ENCODE measurements at regions not wholly inside any gene's neighbourhood (a gene's known extent, or its start where the extent isn't known, plus 50 kb on each side); places are given as distances from the start of the nearest gene placed in this dataset.

DNA sequence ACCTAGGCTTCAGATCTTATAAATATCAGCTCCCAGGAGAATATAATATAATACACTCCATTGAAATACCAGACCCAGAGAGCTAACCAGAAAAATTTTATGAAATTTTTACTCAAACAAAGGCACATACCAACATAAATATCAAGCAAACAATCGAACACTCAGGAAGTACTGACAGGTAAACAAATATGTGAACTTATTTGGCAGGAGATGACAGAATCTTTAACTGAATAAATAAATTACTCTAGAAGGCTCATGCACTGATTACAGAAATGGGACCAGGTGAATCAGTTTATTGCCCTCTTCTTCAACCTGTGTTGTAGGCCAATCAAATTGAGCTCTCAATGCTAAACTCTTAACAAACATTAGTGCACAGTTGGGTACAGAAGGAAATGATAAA, 225.2 kb upstream of the PABPC4L start:
- H3K4me3 ChIP-seq (ENCODE audit: low read length), result no peak overlapping the region
- H3K9ac ChIP-seq (ENCODE audit: low read length), result no peak overlapping the region
- H3K79me2 ChIP-seq (ENCODE audit: low read length), result no peaks in the 10 kb centered on the region
- CTCF ChIA-PET, result no interaction called here
- DNase-seq, result peak; percentile 20
- no peaks in the 10 kb centered on the region for H3K9me3 ChIP-seq (ENCODE audit: low read length)
- H3K27ac ChIP-seq (ENCODE audit: low read length), result no peak overlapping the region
- H3F3A ChIP-seq (ENCODE audit: low read length, unreplicated experiment), result no peaks in the 10 kb centered on the region
- intact Hi-C loops (cut with micrococcal nuclease), result no loop called here
- no peak overlapping the region for H3K4me2 ChIP-seq (ENCODE audit: low read length)
- no peak for TF ChIP-seq EZH2 (IDR thresholded peaks at IDR 0.05; ENCODE audit: low read length, unreplicated experiment)
- TF ChIP-seq, protein P1, sequence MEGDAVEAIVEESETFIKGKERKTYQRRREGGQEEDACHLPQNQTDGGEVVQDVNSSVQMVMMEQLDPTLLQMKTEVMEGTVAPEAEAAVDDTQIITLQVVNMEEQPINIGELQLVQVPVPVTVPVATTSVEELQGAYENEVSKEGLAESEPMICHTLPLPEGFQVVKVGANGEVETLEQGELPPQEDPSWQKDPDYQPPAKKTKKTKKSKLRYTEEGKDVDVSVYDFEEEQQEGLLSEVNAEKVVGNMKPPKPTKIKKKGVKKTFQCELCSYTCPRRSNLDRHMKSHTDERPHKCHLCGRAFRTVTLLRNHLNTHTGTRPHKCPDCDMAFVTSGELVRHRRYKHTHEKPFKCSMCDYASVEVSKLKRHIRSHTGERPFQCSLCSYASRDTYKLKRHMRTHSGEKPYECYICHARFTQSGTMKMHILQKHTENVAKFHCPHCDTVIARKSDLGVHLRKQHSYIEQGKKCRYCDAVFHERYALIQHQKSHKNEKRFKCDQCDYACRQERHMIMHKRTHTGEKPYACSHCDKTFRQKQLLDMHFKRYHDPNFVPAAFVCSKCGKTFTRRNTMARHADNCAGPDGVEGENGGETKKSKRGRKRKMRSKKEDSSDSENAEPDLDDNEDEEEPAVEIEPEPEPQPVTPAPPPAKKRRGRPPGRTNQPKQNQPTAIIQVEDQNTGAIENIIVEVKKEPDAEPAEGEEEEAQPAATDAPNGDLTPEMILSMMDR (conservative IDR thresholded peaks at IDR 0.05; ENCODE audit: low read depth, low read length), result no peak
- TF ChIP-seq EZH2phosphoT487 (IDR thresholded peaks at IDR 0.05; ENCODE audit: borderline replicate concordance, low read length), result no peak
- H4K20me1 ChIP-seq (ENCODE audit: low read length), result no peaks in the 10 kb centered on the region
- POLR2A ChIA-PET (ENCODE audit: unreplicated experiment), result no interaction called here
- H3K36me3 ChIP-seq (ENCODE audit: low read depth, low read length), result no peaks in the 10 kb centered on the region
- H3K4me1 ChIP-seq (ENCODE audit: insufficient read depth, low read length), result no peaks in the 10 kb centered on the region
- no peaks in the 10 kb centered on the region for H3K9me2 ChIP-seq (replicated peaks; ENCODE audit: low read length)
- H2AFZ ChIP-seq (ENCODE audit: low read length), result no peak overlapping the region
- no peaks in the 10 kb centered on the region for H3K27me3 ChIP-seq (ENCODE audit: low read length)
- ATAC-seq, result peak; percentile 81
- no TSS peak for BruUV-seq (replicated peaks)

DNA sequence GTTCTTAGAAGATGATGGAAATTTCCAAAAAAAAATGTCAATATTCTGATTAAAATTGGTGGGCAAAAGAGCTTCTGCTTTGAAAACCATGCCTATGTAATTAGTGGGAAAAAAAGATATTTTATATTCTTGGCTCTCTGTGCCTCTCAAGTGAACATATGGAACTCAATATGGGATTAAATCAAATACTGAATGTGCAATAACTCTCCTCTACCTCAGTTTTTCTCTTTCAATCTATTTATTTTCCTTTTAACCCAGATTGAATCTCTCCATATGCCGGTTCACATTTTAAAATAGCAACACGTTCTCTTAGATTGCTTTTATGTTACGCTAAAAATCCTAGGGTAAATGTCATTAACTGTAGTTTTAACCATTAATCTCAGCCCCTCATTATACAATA, 224.2 kb upstream of the PABPC4L start:
- CTCF ChIA-PET, result no interaction called here
- Histone ChIP-seq H3K9me3 (ENCODE audit: low read length) (no peaks in the 10 kb centered on the region), H3K4me3 (ENCODE audit: low read length) (no peak overlapping the region), H3K9ac (ENCODE audit: low read length) (no peak overlapping the region), H2AFZ (ENCODE audit: low read length) (no peak overlapping the region), H3K36me3 (ENCODE audit: low read depth, low read length) (no peaks in the 10 kb centered on the region), H4K20me1 (ENCODE audit: low read length) (no peaks in the 10 kb centered on the region), H3K4me1 (ENCODE audit: insufficient read depth, low read length) (no peaks in the 10 kb centered on the region), H3K79me2 (ENCODE audit: low read length) (no peaks in the 10 kb centered on the region), H3K4me2 (ENCODE audit: low read length) (no peak overlapping the region), H3K27ac (ENCODE audit: low read length) (no peak overlapping the region), H3K9me2 (replicated peaks; ENCODE audit: low read length) (no peaks in the 10 kb centered on the region), H3F3A (ENCODE audit: low read length, unreplicated experiment) (no peaks in the 10 kb centered on the region), H3K27me3 (ENCODE audit: low read length) (no peaks in the 10 kb centered on the region)
- no peak for DNase-seq
- POLR2A ChIA-PET (ENCODE audit: unreplicated experiment), result no interaction called here
- intact Hi-C loops (cut with micrococcal nuclease), result no loop called here
- TF ChIP-seq EZH2phosphoT487 (IDR thresholded peaks at IDR 0.05; ENCODE audit: borderline replicate concordance, low read length), result no peak
- BruUV-seq (replicated peaks), result no TSS peak
- no peak for ATAC-seq

DNA sequence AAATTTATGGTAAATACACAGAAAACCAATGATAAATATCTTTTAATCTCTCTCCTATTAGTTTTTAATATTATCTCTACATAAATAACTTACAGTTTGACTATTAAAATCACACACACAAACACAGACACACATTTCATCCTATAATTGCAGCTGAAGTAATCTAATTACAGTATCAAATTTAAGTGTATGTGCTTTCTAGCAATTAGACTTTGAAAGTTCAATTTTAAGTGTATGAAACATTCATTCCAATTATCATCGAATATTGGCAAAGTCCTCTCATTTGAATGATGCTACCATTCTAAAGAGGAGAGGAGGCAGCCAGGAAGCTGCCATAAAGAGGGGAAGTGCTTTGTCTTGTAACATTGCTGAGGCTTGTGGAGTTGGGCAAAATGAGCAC, 221.2 kb upstream of the PABPC4L start:
- no TSS peak for BruUV-seq (replicated peaks)
- Histone ChIP-seq H3K27ac (ENCODE audit: low read length) (no peak overlapping the region), H3K9ac (ENCODE audit: low read length) (no peak overlapping the region), H3K4me1 (ENCODE audit: insufficient read depth, low read length) (no peaks in the 10 kb centered on the region), H3F3A (ENCODE audit: low read length, unreplicated experiment) (no peaks in the 10 kb centered on the region), H3K79me2 (ENCODE audit: low read length) (no peaks in the 10 kb centered on the region), H3K9me3 (ENCODE audit: low read length) (no peaks in the 10 kb centered on the region), H3K4me3 (ENCODE audit: low read length) (no peak overlapping the region), H3K36me3 (ENCODE audit: low read depth, low read length) (no peaks in the 10 kb centered on the region), H2AFZ (ENCODE audit: low read length) (no peak overlapping the region), H3K9me2 (replicated peaks; ENCODE audit: low read length) (no peaks in the 10 kb centered on the region), H3K27me3 (ENCODE audit: low read length) (no peaks in the 10 kb centered on the region), H4K20me1 (ENCODE audit: low read length) (no peaks in the 10 kb centered on the region), H3K4me2 (ENCODE audit: low read length) (no peak overlapping the region)
- no peak for TF ChIP-seq EZH2 (IDR thresholded peaks at IDR 0.05; ENCODE audit: low read length, unreplicated experiment)
- no peak for TF ChIP-seq EZH2phosphoT487 (IDR thresholded peaks at IDR 0.05; ENCODE audit: borderline replicate concordance, low read length)
- TF ChIP-seq, protein P1 (conservative IDR thresholded peaks at IDR 0.05; ENCODE audit: low read depth, low read length), result no peak
- intact Hi-C loops (cut with micrococcal nuclease), result no loop called here
- ChIA-PET CTCF (no interaction called here), POLR2A (ENCODE audit: unreplicated experiment) (no interaction called here)
- DNase-seq (no peak), ATAC-seq (no peak)

Measured in PC-3 (cell line).